NCI-H146 (cell line): ENCODE measurements at regions not wholly inside any gene's neighbourhood (a gene's known extent, or its start where the extent isn't known, plus 50 kb on each side); places are given as distances from the start of the nearest gene placed in this dataset.

Source experiments
- DNase-seq: peaks from one replicate; lab custom pipeline; 2025; lab: John Stamatoyannopoulos, UW

- no peak for DNase-seq
Measured at GRCh38 chr12:69189378-69189978, 49.9 kb upstream of the CPSF6 start.
